GM10248 (cell line): ENCODE measurements at regions not wholly inside any gene's neighbourhood (a gene's known extent, or its start where the extent isn't known, plus 50 kb on each side); places are given as distances from the start of the nearest gene placed in this dataset.
"Not testable (repeated sequence)": the region's sequence is repeated elsewhere in the genome, so short reads cannot be mapped to it uniquely, and the experiment has no call there.

ENCODE experiments used
- CTCF ChIA-PET: fragments of 300-600 bp; sonication (Branson Sonifier 250); formaldehyde crosslinking; extraction: SDS; loops from one replicate; lab custom pipeline; 2021; ENCODE audit warnings: antibody characterized with exemption; lab: Yijun Ruan, JAX
- POLR2A ChIA-PET: fragments of 350-650 bp; sonication (Branson Sonifier 250); formaldehyde crosslinking; extraction: SDS; loops from one replicate; lab custom pipeline; 2020; ENCODE audit warnings: antibody characterized with exemption; lab: Yijun Ruan, JAX
- DNase-seq: peaks from one replicate; pipeline ENCODE4 v3.0.0; 2012; ENCODE audit errors: extremely low spot score
- CTCF ChIP-seq: IDR thresholded peaks from 2 replicates; pipeline ENCODE4 v1.5.1; 2012; ENCODE audit warnings: mild to moderate bottlenecking, low read depth; ENCODE audit errors: extremely low read depth, missing control alignments, control extremely low read depth

DNA sequence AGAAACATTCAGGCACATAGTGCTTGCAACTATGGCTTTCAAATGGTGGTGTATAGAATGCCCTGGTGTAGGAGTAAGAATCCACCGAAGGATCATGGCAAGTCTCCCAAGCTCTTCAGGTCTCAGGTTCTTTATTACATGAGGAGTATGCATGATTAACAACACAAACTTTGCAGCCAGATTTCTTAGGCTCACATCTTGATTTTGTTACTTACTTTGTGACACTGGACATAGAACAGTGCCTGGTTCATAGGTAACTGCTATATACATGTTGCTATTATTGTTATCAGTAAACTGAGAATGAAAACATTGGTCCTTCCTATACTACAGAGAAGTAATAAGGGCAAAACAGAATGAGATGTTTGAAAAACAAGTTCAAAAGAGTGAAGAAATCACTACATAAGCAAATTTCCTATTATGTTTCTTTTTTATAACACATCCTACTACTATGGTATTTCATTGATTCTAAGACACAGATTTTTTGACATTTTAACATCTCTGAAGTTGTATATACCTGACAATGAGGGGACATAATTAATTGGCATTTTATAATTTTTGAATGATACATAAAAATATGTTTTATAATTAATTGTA is 284.9 kb downstream of the C1D start:
- TF ChIP-seq CTCF: no peak
- DNase-seq: no peak
- ChIA-PET CTCF (interaction anchor here (1.5 to 1.8 kb wide), 2 partner anchors 9 to 12 kb away, joined by 4 to 7 read pairs; no protein-coding TSS in a partner anchor), POLR2A (no interaction called here)

- DNase-seq, POLR2A ChIA-PET: not testable (repeated sequence)
- CTCF ChIA-PET: interaction anchor here (0.8 kb wide), 1 partner anchor 8 kb away, joined by 4 read pairs; no protein-coding TSS in a partner anchor
These were observed 282.0 kb downstream of the C1D start for GRCh38 chr2:67780841-67781240.

DNA sequence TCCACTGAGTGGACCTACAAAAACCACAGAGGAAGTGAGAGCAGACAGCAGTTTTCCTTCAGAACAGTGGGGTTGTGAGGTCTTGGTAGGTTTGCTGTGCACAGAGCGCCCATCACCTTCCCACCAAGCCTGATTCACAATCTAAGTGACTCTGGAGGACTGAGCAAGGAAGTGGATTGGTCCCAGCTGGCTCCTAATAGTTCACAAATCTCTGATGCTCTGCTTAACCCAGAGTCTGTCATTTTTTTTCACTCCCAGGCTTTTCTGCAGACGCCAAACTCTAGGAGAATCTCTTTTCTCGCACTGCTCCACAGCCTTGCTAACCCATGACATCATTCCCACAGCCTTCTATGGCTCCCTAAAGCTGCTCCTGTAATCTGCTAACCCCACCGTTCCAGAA is 280.4 kb downstream of the C1D start:
- POLR2A ChIA-PET: no interaction called here
- no peak for TF ChIP-seq CTCF
- DNase-seq: no peak

DNA sequence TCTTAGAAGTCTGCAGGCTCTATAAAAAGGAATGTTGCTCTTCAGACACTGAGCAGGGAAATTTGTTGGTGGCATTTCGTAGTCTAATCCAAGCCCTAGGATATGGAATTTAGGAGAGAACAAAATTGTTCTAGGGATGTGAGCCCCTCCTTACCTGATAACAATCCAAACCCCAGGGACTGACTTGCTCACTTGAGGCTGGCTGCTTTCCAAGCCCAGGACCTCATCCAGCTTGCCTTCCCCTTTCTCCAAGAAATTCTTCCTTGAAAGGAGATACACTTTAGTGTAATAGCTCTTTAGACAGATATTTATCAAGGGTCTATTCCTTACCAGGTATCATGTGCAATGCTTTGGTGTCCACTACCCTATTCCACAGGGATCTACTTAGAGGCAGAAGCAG is 279.8 kb downstream of the C1D start:
- CTCF ChIA-PET: interaction anchor here (1.0 kb wide), 1 partner anchor 9 kb away, joined by 3 read pairs; no protein-coding TSS in a partner anchor
- no peak for TF ChIP-seq CTCF
- POLR2A ChIA-PET: no interaction called here
- DNase-seq: no peak

More for the DNA sequence above, 280.4 kb downstream of the C1D start:
- CTCF ChIA-PET: interaction anchor here (1.0 to 1.1 kb wide), 2 partner anchors 8 to 10 kb away, joined by 3 read pairs; no protein-coding TSS in a partner anchor

DNA sequence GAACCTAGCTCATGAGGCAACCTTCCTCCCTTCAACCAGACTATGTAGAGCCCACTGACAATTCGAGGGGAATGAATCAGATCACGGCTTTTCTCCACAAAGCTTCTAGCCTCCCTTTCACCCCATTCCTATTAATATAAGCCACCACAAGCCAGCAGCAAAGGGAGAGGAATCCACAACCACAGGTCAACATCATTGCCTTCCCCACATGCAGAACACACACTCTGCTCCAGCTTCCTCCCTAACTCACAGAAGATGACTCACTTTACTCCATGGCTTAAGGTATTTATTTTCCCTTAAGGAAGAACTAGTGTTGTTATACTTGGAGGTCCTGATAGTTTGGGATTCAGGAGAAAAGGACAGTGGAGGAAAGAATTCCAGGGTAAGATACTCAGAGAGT is 272.2 kb downstream of the C1D start:
- CTCF ChIA-PET: no interaction called here
- no peak for DNase-seq
- no peak for TF ChIP-seq CTCF
- POLR2A ChIA-PET: no interaction called here

GRCh38 chr2:67792191-67792590 is 270.6 kb downstream of the C1D start:
- CTCF ChIA-PET: interaction anchor here (1.6 kb wide), 1 partner anchor 9 kb away, joined by 3 read pairs; no protein-coding TSS in a partner anchor
- no peak for TF ChIP-seq CTCF
- POLR2A ChIA-PET: no interaction called here
- DNase-seq: no peak

DNA sequence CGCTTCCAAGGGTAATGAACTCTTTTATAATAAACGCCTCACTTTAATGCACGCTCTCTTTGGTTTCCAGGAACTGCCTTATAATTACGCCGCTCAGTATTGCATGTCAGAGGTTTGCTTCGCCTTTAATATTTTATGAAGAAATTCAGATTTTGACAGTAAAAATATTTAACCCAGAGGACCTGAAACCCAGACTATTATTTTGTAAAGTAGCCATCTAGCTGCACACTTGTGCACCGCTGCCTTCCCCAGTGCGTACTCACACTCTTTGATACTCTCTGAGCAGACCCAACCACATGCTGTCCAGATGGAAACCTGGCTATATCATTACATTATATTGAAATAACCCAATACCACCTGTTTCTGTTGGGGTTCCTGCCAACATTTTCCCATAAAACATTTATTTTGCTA is 270.1 kb downstream of the C1D start:
- DNase-seq: no peak
- POLR2A ChIA-PET: no interaction called here
- TF ChIP-seq CTCF: no peak
- CTCF ChIA-PET: interaction anchor here (1.6 kb wide), 1 partner anchor 10 kb away, joined by 3 read pairs; no protein-coding TSS in a partner anchor
